NCI-H526 treated with DMSO at 0.1 percent for 48 hours (cell line): ENCODE measurements at regions not wholly inside any gene's neighbourhood (a gene's known extent, or its start where the extent isn't known, plus 50 kb on each side); places are given as distances from the start of the nearest gene placed in this dataset.

Source experiments
- DNase-seq: peaks from one replicate; lab custom pipeline; 2025; lab: John Stamatoyannopoulos, UW

DNA sequence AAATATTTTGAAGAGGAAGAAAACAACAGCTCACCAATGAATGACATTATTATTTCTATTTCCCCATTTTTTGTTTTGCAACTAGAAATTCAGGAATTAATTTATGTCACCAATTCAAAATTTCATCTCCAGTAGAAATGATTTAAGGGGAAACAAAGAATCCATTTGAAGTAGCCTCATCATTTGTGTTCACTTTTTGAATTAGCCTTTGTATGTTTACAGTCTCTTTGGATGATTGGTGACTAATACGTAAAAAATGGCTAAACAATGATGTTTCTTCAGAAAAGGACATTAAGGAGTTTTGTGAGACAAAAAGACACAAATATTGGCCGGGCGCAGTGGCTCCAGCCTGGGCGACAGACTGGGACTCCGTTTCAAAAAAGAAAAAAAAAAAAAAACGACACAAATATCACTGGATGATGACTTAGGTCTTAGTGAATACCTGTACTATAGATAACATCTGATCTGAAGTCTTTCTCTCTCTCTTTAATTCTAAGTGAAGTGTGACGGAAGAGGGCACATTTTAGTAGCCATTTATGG lies 313.2 kb downstream of the PIK3C3 start:
- DNase-seq: no peak

DNA sequence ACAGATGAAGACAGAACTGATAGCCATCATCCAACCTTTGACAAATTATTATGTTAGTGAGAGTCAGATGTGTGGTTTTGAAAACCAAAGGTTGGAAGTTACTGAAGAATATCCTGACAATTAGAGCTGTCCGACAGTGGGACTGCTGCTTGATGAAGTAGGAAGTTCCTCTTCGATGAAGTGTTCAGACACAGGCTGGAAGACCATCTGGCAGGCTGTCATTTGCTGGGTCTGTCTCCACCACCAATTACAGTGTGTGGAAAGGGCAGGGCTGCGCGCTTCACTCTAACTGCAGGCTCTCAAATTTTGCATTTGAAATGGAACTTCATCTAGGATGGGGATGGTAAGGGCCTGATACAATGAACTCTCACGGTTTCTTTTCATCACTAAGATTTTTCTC lies 313.8 kb downstream of the PIK3C3 start:
- no peak for DNase-seq

DNA sequence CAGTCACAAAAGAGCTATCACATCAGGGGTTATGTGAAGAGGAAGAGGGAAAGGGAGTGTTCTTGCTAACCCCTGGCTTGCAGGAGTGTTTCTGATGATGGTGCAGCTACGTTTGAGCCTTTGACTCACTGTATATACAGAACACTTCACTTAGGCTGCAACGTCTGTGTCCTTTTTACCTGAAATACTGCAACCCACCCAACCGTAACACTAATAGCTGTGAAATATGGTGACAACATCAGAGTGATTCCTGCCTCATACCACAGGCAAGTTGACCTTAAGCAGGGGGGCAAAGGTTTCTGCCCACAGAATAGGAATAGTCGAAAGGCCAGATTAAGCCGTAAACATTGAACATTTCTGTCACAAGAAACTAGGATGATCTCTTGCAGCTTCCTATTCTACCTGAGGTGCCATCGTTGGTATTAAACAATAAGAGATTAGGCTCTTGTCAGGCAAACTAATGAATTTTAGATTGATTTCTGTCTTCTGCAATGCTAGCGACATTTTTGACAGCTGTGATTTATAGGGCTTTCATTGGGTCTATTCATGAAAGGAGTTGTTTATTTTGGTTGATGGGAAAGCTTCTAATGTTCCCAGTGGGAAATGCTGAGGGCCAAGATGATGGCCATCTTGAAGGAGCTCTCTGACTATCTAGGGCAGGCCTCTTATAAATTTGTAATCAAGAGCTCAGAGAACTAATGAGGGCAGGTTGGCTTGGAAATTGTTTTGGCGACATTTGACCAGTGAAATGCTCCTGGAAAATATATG lies 316.8 kb downstream of the PIK3C3 start:
- DNase-seq: no peak

DNA sequence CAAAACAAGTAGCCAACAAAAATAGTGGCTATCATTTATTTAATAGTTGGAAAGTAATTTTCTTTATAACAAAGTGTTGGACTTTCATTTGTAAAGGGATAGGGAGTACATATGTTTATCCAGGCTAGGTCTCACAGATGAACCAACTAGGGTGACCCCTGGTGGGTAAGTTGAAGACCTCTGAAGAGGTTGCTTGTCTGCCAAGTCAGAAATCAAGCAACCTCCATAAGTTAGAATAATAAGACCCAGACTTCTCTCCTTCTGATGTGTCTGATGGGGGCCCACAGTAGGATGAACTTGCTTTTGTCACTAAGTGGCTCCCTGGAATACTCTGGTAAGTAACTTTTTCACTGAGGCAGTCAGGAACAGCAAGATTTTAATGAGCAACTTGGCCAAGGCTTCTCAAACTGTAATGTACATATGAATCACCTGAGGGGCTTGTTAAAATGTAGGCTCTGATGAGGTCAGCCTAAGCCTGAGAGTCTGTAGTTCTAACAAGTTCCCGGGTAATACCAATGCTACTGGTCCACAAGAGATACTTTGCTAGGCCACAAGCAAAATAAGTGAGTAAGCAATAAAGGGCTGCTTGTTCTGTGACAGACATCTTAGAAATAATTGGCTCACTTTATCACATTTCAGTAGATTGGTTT lies 319.6 kb downstream of the PIK3C3 start:
- DNase-seq: no peak

DNA sequence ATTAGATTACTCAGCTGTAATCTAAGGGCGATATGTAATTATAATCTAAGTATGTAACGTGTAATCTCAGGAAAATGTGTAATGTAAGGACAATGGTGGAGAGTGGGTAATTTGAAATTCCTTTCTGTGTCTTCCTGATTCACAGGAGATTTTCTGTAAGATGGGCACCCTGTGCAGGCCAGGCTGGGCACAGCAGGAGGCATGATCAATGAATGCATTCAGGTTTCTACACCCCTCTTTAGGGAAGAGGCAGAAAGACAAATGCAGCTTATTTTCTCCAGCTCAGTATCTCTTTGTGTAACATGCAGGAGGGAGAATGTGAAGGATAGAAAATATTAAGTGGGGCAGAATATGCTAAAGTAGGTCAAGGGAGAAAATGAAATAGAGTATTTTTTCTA lies 320.1 kb downstream of the PIK3C3 start:
- no peak for DNase-seq

DNA sequence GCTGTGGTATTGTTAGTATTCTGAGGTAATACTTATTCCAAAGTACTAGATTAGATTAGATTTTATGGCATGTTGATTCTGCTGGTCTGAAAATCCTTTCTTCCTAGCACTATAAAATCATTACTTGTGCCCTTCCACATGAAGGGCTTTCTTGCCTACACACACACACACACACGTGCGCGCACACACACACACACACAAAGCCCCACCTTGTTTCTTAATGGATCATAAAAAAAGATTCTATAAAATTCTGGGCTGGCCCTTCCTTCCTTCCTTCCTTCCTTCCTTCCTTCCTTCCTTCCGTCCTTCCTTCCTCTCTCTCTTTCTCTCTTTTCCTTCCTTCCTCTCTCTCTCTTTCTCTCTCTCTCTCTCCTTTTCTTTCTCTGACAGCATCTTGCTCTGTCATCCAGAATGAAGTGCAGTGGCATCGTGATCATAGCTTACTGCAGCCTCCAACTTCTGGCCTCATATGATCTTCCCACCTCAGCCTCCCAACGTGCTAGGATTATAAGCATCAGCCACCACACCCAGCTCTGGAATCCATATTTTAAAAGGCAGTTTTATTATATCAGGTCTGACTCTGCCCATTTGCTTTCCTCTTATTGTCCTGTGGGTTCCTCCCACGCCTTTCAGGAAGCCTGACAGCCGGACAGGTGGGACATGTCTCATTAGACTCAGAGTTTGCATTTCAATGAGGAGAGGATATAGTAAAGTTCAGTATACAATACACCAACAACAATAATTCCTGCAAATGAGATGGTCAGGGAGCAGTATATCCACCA lies 321.1 kb downstream of the PIK3C3 start:
- no peak for DNase-seq

DNA sequence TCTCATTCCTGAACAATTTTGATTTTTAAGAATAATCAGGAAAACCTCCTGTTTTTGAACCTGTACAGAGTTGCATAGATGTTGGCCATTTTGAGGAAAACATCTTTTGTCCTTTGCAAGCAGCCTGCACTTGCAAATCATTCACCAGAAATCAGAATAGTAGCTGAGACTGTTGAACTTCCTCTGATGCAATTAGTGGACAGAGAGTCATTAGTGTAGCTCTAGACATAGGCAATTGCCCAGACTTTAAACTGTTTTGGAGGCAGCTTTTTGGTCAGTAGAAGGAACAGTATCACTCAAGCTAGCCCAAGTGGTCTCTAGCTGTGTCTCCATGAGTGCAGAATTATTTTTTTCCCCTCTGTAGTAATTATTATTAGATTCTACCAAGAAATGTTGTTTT lies 326.1 kb downstream of the PIK3C3 start:
- no peak for DNase-seq

DNA sequence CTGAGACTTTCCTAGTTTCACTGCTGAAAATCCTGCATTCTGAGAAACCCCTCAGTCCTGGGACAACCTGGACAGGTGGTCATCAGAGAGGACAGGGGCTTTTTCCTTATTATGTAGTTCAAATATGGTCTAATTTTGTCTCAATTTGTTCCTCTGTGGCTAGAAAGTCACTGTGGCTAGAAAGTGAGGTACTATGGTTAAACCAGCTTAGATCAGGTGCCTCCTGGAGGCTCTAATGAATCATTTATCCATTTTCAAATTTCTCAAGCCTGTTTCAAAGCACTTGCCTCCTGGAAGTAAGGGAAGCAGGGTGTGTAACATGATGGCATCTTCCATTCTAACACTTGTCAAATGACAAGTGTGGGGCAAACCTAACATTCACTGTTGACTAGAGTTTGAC lies 326.8 kb downstream of the PIK3C3 start:
- no peak for DNase-seq

DNA sequence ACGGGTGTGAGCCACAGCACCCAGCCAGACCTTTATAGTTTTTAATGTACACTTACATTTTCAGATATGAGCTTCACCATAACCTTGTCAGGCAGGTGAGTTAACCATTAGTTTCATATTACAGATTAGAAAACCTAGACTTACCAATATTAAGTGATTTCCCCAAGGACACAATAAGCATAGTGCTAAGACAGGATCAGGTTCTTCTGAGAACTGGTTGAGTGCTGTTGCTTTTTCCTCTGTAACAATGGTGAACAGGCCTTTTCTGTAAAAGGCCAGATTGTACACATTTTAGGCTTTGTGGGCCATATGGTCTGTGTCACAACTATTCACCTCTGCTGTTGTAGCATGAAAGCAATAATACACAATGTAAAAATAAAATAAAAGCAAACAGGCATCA lies 332.0 kb downstream of the PIK3C3 start:
- no peak for DNase-seq

DNA sequence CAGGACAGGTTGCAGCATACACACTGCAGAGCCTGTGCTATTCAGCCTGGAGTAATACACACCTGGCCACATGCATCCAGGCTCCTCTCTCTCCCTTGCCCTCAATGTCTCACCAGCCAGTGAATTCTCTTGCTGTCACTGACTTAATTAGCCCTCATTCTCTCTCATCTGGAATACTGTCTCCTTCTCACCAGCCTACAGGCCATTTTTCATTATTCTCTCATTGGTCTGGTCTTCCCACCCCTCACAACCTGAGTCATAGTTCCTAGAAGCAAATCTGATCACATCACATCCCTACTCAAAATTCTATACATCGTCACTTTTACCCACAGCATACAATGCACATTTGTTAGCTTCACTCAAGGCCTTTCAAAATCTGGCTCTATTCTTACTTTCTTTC lies 333.1 kb downstream of the PIK3C3 start:
- DNase-seq: no peak

DNA sequence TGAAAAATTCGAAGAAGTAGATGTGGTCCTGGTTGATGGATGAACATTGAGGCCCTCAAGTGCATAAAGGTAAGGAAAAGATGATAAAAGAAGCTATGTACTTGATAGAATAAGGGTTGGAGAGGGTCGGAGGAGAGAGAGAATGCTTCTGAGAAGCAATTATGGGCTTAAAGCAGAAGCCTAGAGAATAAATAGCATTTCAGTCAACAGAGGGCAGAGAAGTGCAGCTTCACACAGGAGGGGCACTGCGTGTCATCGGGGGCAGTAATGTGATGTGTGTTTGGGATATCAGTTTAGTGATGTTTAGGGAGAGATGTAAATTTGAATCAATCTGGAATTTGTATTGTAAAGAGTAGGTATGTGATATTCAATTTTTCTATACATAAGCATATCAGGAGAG lies 334.5 kb downstream of the PIK3C3 start:
- no peak for DNase-seq

DNA sequence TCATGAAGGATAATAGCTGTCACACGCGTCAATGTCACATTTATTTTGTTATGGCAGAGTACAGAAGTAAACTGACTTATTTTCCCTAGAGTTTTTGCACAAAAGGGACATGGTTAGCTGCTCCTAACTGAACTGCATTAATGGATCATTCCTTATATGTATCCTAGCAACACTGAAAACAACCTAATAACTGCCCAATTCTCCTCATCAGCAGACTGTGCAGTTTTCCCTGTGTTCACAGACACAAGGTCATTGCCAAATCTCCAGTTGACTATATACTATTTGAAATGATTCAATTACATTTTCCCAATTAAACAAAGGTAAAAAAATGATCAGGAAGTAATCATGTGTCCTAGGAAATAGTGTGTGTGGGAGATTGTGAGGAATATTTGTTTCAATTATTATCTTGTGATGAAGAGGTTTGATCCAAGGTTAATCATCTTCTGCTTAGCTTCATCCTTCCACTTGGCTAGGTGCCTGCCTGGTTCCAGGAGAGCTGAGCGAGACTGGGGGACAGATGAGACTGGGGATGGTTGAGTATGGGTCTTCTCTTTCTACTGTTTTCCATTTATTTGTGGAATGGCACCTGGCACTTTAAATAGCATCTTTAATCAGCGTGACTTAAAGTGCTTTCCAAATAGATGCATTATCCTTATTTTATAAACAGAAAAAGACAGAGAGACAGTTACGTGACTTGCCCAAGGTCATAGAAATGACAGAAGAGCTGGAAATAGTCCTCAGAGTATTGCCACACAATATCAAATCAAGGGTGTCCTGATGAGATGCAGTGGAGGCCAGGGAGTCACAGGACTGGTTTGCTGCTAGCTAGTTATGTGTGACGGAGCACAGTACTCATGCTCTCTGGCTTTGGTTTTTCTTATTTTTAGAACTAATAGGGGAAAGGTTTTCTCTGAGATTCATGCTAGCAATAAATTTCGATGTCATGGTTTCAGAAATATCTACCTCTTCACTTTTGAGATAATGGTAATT lies 335.6 kb downstream of the PIK3C3 start:
- no peak for DNase-seq

DNA sequence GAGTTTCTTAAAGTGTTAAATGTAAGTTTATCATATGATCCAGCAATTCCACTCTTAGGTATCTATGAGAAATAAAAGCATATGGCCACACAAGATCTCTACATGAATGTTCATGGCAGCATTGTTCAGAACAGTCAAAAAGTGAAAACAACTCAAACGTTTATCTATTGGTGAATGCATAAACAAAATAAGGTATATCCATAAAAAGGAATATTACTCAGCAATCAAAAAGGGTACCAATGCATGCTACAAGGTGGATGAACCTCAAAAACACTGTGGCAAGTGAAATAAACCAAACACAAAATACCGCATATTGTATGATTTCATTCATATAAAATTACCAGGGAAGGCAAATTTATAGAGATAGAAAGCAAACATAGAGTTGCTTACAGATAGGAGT lies 337.6 kb downstream of the PIK3C3 start:
- DNase-seq: no peak

DNA sequence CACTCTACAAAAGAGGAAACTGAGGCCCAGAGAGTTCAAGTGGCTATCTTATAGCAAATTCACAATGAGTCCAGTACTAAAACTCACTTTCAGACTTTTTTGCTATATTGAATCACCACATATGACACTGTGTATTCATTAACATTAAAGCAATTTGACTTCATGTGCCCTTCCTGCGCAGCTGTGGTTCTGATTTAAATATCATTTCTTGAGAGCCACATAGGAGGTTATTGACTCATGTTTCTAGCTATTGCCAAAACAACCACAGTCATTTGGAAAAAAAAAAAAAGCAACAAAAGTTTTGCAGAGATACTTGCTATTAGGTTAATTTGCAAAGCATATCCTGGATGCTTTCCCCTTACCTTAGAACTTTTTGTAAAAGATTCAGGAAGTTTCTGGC lies 341.2 kb downstream of the PIK3C3 start:
- DNase-seq: no peak

DNA sequence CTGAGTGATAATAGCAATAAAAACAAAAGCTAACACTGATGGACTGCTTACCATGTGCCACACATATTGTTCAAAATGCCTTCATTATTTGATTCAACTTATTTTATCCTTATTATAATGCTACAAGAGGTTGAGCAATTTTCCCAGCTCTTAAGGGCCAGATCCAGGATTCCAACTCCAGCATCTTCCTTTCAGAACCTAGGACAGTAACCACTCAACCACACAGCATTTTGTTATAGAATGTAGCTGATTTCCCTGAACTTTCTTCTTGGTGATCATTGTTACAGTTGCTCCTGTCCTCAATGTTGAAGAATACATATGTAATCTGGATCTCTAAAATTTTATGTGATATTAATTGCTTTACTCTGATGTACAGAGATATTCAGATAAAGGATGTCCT lies 341.7 kb downstream of the PIK3C3 start:
- DNase-seq: no peak

DNA sequence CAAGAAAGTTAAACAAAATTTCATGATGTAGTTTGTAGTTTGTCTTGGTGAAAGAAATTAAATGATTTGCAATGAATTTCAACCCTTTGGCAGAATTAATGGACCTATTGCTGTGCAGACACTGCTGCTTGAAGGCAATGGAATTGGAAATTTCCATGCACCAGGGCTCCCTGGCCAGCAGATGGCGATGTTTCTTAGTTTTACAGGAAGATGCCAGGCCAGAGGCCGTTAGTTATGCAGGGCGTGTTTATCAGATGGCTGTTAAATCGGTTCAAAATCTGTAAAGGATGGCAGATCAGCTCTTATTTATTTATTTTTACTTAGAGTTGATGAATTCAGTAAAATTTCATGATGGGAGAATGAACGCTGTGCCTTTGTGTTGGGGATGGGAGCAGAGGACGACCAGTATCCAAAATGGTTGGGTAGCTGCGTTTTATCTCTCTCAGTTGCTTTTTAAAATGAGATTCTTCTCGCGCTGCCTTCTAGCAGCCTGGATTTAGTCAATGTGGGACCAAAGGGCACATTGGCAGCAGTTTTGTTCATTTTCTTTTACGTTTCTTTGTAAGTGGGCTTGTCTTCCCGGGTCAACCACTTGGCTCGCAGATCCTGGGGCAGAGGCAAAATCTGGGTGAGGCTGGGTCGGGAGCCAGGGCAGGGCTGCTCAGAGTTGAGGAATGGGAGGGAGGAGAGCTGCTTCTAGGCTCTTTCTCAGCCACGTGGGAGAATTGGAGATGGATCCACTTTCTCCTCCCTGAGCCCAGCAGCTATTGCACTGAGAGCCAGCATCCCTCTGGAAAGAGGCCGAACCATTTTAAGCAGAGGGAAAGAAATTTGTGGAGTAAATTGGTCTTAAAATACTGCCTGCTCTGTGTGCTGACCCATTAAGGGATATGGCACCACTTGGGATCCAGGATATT lies 344.0 kb downstream of the PIK3C3 start:
- DNase-seq: peak; percentile 3

DNA sequence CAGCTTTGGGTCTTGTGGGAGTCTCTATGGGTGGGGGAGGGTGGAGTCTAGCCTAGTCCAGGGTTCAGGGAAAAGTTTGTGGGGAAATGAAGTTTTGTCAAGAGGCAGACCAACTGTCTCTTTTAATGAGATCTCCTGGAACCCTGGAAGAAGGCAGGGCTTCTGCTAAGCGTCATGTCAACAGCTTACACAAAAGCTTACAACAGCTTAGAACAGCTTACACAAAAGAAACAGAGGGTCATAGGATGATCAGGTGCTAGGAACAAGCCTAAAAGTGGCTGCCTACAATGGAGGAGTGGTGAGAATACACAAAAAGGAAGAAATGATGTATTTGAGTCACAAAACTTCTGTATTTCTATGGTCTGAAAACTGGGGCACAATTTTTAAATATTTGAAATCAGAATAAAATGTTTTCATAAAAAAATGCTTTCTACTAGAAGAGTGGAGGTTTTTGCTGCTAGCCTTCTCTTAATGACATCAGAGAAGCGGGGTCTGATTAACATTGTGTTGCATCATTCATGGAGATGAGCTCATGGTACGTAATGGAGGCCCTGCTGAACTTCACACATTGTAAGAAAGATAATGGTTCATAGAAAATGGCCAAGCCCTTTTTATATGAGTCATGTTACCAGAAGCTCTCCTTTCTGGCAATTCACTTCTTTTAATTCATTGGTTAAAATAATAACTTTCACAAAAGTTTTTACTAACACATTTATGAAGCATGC lies 351.0 kb downstream of the PIK3C3 start:
- DNase-seq: no peak

DNA sequence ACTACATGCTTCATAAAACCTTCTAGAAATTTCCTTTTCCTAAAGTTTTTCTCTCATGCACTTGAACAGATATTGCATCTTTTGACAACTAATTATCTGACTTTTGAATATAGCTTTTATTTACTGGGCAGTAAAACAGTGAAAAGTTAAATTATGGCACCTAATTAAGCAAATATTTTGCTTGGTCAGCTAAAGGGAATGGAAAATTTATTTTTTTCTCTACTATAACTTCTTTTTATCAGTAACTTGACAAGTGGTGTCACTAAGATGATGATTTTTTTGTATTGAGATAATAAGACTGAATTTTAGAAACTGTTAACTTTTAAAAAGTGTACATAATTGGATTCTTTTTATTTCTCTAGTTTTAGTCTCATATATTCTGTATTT lies 351.6 kb downstream of the PIK3C3 start:
- DNase-seq: no peak

DNA sequence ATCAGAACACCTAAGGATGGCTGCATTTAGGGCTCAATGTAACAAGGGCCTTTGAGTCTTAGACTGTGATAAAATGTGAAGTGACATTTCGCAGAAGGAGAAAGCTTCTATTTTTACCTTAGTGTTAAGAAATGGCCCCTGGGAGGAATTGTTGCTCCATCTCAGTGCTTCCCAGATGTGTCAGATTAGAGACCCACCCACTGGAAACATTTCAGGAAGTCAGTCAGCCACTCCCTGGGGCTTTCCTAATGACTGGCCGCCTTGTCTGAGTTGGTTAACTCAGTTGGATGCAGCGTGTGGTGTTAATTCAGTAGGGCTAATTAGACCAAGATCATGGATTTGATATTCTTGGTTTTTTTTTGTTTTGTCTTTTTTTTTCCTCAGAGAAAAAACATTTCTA lies 355.9 kb downstream of the PIK3C3 start:
- no peak for DNase-seq

DNA sequence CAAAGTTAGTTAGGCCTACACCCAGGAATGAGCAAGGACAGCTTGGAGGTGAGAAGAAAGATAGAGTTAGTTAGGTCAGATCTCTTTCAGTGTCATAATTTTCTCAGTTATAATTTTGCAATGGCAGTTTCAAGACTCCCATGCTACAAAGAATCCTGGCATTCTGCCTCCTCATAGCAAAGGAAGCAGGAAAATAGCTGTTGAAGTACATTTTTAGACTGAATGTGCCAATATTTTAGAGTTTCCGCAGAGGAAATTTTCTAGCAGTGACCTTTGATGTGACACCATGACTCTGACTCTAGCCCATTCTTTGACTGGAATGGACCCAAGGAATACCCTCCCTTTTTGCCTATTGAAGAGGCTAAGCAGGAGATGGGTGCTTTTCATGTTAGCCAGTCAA lies 371.7 kb downstream of the PIK3C3 start:
- no peak for DNase-seq
